ENCODE measurements at regions not wholly inside any gene's neighbourhood (a gene's known extent, or its start where the extent isn't known, plus 50 kb on each side); places are given as distances from the start of the nearest gene placed in this dataset.

GRCh38 chr14:65241125-65241752 is 138.9 kb upstream of the MAX start:
- peaks cover 66% of the 10 kb centered on the region for H3K4me1 ChIP-seq (ENCODE audit: control insufficient read depth, insufficient read depth, low read length)
- no peak overlapping the region for H3K4me3 ChIP-seq (ENCODE audit: low read length)
- no peaks in the 10 kb centered on the region for H3K27me3 ChIP-seq (ENCODE audit: control insufficient read depth, insufficient read depth, low read length)
- no peak overlapping the region for H3K9ac ChIP-seq (ENCODE audit: low read length)
- H3K9me3 ChIP-seq (ENCODE audit: control insufficient read depth, low read length): no peaks in the 10 kb centered on the region
- no peaks in the 10 kb centered on the region for H3K36me3 ChIP-seq (ENCODE audit: control insufficient read depth, insufficient read depth, low read length)

DNA sequence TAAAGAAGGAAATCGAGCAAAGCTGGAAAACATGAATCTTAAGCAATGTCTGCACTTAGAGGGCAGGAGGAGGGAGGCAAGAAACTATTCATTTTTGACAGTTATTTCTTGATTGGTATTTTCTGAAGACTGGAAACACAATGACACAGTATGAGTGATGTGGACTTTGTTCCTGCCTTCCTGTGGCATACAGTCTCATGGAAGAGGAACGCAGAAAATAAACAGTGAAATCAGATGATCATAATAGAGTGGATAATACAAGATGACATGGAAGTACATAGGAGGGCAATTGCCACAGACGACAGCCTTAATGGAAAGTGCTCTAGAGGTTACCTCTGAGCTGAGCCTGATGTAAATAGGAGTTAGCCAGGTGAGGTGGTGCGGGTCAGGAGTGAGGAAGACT is 140.4 kb upstream of the MAX start:
- Histone ChIP-seq H3K9ac (ENCODE audit: low read length) (peak overlapping the region; percentile 19), H3K27me3 (ENCODE audit: control insufficient read depth, insufficient read depth, low read length) (no peaks in the 10 kb centered on the region), H3K36me3 (ENCODE audit: control insufficient read depth, insufficient read depth, low read length) (no peaks in the 10 kb centered on the region), H3K4me1 (ENCODE audit: control insufficient read depth, insufficient read depth, low read length) (peaks cover 54% of the 10 kb centered on the region), H3K9me3 (ENCODE audit: control insufficient read depth, low read length) (no peaks in the 10 kb centered on the region), H3K4me3 (ENCODE audit: low read length) (no peak overlapping the region)

DNA sequence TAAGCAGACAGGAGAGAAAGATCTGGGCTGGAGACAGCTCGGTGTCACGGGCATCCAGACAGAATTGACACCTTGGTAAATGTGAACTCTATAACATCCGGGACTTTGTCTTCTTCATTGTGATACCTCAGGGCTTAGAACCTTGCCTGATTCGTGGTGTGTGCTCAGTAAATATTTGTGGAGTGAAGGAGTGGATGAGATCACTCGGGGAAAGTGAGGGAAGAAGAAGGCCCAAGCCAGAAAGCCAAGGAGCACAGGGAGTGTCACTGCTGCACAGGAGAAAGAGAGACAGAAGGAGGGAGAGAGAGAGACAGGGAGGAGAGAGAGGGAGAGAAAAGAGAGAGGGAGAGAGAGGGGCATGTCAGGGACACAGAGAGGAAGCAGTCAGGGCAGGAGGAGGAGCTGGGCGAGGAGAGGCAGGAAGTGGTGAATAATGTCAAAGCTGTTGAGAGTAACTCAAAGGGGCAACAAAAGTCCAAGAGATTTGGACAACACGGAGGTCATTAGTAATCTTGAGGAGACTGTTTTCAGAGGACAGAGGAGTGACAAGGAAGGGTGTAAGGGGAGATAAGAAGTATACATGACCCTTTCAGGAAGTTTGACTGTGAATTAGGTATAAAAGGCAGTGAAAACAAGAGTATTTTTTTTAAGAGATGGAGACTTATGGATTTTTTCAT is 141.6 kb upstream of the MAX start:
- no peaks in the 10 kb centered on the region for H3K9me3 ChIP-seq (ENCODE audit: control insufficient read depth, low read length)
- H3K27me3 ChIP-seq (ENCODE audit: control insufficient read depth, insufficient read depth, low read length): no peaks in the 10 kb centered on the region

GRCh38 chr14:65249471-65250161 is 147.3 kb upstream of the MAX start:
- Histone ChIP-seq H3K4me1 (ENCODE audit: control insufficient read depth, insufficient read depth, low read length) (peaks cover 18% of the 10 kb centered on the region), H3K27me3 (ENCODE audit: control insufficient read depth, insufficient read depth, low read length) (no peaks in the 10 kb centered on the region), H3K9me3 (ENCODE audit: control insufficient read depth, low read length) (no peaks in the 10 kb centered on the region), H3K9ac (ENCODE audit: low read length) (no peak overlapping the region), H3K36me3 (ENCODE audit: control insufficient read depth, insufficient read depth, low read length) (no peaks in the 10 kb centered on the region), H3K4me3 (ENCODE audit: low read length) (no peak overlapping the region)

More for the DNA sequence above, 141.6 kb upstream of the MAX start:
- H3K4me1 ChIP-seq (ENCODE audit: control insufficient read depth, insufficient read depth, low read length): peaks cover 43% of the 10 kb centered on the region
- H3K36me3 ChIP-seq (ENCODE audit: control insufficient read depth, insufficient read depth, low read length): no peaks in the 10 kb centered on the region
- H3K4me3 ChIP-seq (ENCODE audit: low read length): no peak overlapping the region
- H3K9ac ChIP-seq (ENCODE audit: low read length): peak overlapping the region; percentile 51

DNA sequence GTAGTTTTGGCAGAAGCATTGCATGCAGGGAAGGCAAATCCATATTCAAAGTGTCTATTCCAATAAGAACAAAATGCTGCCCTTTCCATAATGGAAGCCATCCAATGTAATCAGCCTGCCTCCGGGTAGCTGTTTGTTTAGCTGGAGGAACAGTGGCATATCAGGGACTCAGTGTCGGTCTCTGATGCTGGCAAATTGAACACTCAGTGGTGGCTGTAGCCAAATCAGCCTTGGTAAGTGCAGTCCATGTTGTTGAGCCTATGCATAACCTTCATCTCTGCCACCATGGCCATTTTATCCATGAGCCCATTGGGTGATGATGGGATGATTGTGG is 147.8 kb upstream of the MAX start:
- Histone ChIP-seq H3K36me3 (ENCODE audit: control insufficient read depth, insufficient read depth, low read length) (no peaks in the 10 kb centered on the region), H3K27me3 (ENCODE audit: control insufficient read depth, insufficient read depth, low read length) (no peaks in the 10 kb centered on the region), H3K4me3 (ENCODE audit: low read length) (no peak overlapping the region), H3K9ac (ENCODE audit: low read length) (no peak overlapping the region), H3K4me1 (ENCODE audit: control insufficient read depth, insufficient read depth, low read length) (peaks cover 18% of the 10 kb centered on the region), H3K9me3 (ENCODE audit: control insufficient read depth, low read length) (no peaks in the 10 kb centered on the region)

DNA sequence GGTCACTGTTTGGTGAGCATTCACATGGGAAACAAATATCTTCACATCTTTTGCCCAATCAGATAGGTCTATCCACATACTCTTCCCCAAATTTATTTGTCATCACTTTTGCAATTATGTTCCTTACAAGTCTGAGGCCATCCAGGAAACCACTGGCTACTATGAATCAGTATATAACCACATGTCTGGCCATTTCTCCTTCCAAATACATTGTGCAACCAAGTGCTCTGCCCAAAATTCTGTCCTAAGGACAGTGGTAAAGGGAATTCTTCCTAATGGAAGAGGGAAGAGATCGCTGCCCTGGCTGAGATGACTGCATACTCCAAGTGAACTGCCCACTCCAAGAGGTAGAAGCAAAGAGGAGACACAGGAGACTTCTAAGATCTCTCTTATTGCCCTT is 148.9 kb upstream of the MAX start:
- Histone ChIP-seq H3K4me1 (ENCODE audit: control insufficient read depth, insufficient read depth, low read length) (peaks cover 29% of the 10 kb centered on the region), H3K4me3 (ENCODE audit: low read length) (no peak overlapping the region), H3K9ac (ENCODE audit: low read length) (no peak overlapping the region), H3K36me3 (ENCODE audit: control insufficient read depth, insufficient read depth, low read length) (no peaks in the 10 kb centered on the region), H3K27me3 (ENCODE audit: control insufficient read depth, insufficient read depth, low read length) (no peaks in the 10 kb centered on the region), H3K9me3 (ENCODE audit: control insufficient read depth, low read length) (no peaks in the 10 kb centered on the region)

GRCh38 chr14:65252482-65253255 is 150.4 kb upstream of the MAX start:
- H3K9me3 ChIP-seq (ENCODE audit: control insufficient read depth, low read length): no peaks in the 10 kb centered on the region
- peaks cover 43% of the 10 kb centered on the region for H3K4me1 ChIP-seq (ENCODE audit: control insufficient read depth, insufficient read depth, low read length)
- H3K27me3 ChIP-seq (ENCODE audit: control insufficient read depth, insufficient read depth, low read length): no peaks in the 10 kb centered on the region
- no peak overlapping the region for H3K9ac ChIP-seq (ENCODE audit: low read length)
- no peak overlapping the region for H3K4me3 ChIP-seq (ENCODE audit: low read length)
- no peaks in the 10 kb centered on the region for H3K36me3 ChIP-seq (ENCODE audit: control insufficient read depth, insufficient read depth, low read length)

- peak overlapping the region; percentile 48 for H3K9ac ChIP-seq (ENCODE audit: low read length)
- no peak overlapping the region for H3K4me3 ChIP-seq (ENCODE audit: low read length)
Measured at GRCh38 chr14:65255029-65255545, 152.8 kb upstream of the MAX start.

DNA sequence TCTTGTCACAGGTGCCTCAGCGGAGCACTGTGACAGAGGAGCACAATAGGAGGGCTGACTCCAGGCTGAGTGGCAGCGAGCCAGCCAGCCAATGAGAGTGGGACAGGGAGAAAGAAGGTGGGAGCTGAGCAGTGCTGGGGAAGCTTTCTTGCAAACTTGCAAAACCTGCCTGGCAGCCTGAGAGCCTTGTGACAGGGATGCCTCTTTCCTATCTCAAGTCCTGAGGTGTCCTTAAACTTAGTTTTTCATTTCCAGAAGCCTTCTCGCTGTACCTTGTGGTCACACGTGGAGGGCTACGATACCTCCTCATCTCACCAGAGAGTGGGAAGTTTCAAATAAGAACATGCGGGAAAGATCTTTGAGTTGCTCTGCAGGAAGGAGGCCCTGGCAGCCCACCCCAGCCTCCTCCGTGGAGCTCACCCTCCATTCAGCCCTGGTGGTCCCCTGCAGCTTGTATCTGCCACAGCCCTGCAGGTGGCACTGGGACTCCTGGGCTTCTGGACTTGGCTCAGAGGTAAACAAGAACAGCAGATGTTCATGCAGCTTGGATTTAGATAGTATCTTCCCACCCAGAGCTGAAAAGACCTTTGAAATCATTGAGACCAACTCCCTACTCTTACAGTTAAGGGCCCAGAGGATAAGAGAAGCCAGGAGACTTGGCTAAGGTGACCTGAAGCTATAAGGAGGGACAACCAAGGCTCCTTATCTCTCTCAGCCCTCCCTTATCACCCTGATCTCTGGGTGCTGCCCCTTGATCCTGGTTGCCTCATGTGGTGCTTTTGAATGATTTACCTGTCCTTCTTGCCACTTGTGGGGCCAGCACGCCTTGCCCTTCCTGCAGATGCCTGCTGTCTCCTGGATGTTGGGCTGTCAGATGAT is 153.5 kb upstream of the MAX start:
- Histone ChIP-seq H3K36me3 (ENCODE audit: control insufficient read depth, insufficient read depth, low read length) (no peaks in the 10 kb centered on the region), H3K4me3 (ENCODE audit: low read length) (no peak overlapping the region), H3K9me3 (ENCODE audit: control insufficient read depth, low read length) (no peaks in the 10 kb centered on the region), H3K9ac (ENCODE audit: low read length) (peak overlapping the region; percentile 48), H3K4me1 (ENCODE audit: control insufficient read depth, insufficient read depth, low read length) (peaks cover 50% of the 10 kb centered on the region), H3K27me3 (ENCODE audit: control insufficient read depth, insufficient read depth, low read length) (no peaks in the 10 kb centered on the region)

More at GRCh38 chr14:65255029-65255545, 152.8 kb upstream of the MAX start:
- H3K36me3 ChIP-seq (ENCODE audit: control insufficient read depth, insufficient read depth, low read length): no peaks in the 10 kb centered on the region
- no peaks in the 10 kb centered on the region for H3K27me3 ChIP-seq (ENCODE audit: control insufficient read depth, insufficient read depth, low read length)
- H3K9me3 ChIP-seq (ENCODE audit: control insufficient read depth, low read length): no peaks in the 10 kb centered on the region
- H3K4me1 ChIP-seq (ENCODE audit: control insufficient read depth, insufficient read depth, low read length): peaks cover 49% of the 10 kb centered on the region

- H3K4me3 ChIP-seq (ENCODE audit: low read length): no peak overlapping the region
- no peaks in the 10 kb centered on the region for H3K9me3 ChIP-seq (ENCODE audit: control insufficient read depth, low read length)
- no peak overlapping the region for H3K9ac ChIP-seq (ENCODE audit: low read length)
- peaks cover 50% of the 10 kb centered on the region for H3K4me1 ChIP-seq (ENCODE audit: control insufficient read depth, insufficient read depth, low read length)
- no peaks in the 10 kb centered on the region for H3K27me3 ChIP-seq (ENCODE audit: control insufficient read depth, insufficient read depth, low read length)
- no peaks in the 10 kb centered on the region for H3K36me3 ChIP-seq (ENCODE audit: control insufficient read depth, insufficient read depth, low read length)
Measured at GRCh38 chr14:65256714-65257113, 154.4 kb upstream of the MAX start.

GRCh38 chr14:65257425-65257824 is 155.1 kb upstream of the FUT8 start:
- Histone ChIP-seq H3K9ac (ENCODE audit: low read length) (no peak overlapping the region), H3K4me1 (ENCODE audit: control insufficient read depth, insufficient read depth, low read length) (peaks cover 50% of the 10 kb centered on the region), H3K27me3 (ENCODE audit: control insufficient read depth, insufficient read depth, low read length) (no peaks in the 10 kb centered on the region), H3K4me3 (ENCODE audit: low read length) (no peak overlapping the region), H3K9me3 (ENCODE audit: control insufficient read depth, low read length) (no peaks in the 10 kb centered on the region), H3K36me3 (ENCODE audit: control insufficient read depth, insufficient read depth, low read length) (no peaks in the 10 kb centered on the region)

Measured in mucosa of stomach (tissue), 1 donor.